NCI-H2227 treated with DMSO at 0.1 percent for 48 hours (cell line): ENCODE measurements at regions not wholly inside any gene's neighbourhood (a gene's known extent, or its start where the extent isn't known, plus 50 kb on each side); places are given as distances from the start of the nearest gene placed in this dataset.
"Not testable (repeated sequence)": the region's sequence is repeated elsewhere in the genome, so short reads cannot be mapped to it uniquely, and the experiment has no call there.

ENCODE experiments used
- DNase-seq: peaks from one replicate; lab custom pipeline; 2025; lab: John Stamatoyannopoulos, UW

DNA sequence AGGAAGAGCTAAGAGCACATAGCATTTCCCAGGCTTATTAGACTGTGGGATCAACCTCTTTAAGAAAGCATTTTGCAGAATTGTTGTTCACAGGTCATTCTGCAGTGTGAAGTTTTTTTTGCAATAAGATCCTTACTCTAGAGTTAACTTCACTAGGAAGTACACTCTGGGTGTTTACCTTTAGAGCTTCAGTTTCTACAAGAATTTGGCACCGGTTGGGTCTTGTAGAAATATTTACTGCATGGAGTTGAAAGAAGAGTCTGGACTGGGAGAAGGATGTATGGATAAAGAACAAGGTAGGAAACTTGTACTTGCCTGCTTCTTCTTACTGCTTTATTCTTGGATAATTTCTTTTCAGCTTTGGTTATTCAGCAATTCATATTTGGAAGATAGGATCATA is 944.9 kb upstream of the GYPC start:
- no peak for DNase-seq

DNA sequence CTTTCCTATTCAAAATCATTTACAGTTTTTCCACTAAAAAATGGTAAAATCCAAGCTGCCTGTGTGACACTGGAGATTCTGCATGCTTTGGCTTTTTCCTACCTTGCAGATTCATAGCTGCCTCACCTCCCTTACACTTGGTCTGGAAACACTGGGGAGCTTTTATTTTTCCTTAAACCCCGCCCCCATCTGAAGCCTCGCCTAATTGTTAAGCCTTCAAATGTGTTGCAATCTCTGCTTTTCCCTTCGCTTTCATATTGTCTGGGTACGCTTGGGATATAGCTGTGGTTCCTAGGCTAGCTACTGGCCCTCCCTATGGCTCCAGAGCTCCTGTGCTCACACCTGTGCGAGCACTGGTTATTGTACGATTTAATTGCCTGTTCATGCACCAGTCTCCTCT is 942.4 kb upstream of the GYPC start:
- no peak for DNase-seq

DNA sequence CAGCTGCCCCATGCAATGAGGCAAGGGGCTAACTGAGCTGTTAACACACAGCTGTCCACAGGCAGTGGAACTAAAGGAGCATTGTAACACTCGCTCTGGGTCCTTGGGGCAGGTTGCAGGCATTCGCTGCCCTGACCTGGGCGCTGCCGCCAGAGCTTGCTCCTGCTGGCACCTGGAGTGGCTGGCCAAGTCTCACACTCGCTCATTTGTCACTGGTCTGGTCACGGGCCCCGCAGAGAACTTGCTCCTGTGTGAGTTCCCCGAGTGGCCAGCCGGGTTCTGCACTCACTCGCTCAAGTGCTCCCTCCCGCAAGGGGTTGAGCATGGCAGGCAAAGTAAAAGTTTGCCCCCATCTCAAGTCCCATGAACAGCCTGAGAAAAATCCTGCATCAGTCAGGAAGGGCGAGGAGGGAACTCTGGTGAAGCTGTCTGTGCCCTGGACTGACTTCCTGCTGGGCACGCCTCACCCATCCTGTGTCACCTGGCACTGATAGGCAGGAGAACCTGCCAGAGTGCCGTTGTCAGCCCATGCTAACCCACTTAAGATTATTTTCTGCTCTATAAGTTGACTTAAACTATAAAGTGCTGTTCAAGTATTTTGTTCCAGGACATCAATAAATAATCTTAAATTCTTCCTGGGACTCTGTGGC is 934.8 kb upstream of the GYPC start:
- DNase-seq = no peak

DNA sequence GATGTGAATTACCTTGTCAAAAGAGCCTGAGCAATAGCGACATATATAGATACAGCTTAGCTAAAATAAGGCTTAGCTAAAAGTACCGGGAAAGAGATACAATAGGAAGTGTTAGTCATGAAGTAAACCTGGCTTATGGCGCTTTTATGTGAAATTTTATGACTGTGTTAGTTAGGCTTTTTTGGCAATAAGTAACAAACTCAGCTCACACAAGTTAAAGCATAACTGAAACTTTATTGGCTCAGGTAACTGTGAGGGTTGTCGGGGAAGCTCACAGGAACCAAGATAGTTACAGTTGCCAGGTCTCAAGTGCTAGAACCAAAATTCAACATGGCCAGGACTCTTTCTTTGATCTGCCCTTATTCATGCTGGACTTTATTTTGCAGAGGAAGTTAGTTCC is 925.0 kb upstream of the GYPC start:
- no peak for DNase-seq

DNA sequence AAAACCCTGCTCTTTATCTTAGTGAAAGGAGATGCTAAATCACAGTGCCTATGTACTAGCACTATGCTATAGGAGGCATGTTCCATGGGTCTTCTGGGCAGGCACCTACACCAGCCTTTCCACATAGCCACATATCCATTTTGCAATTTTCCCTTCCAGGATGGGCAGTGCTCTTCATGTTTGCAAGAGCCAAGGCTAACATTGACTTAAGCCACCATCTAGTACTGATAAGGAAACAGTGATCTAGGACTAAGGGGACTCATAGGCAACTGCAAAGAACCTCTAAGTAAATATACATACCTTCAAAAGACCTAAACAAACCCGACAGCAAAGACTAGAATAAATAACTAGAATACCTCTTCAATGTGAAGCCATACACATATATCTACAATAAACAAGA is 919.7 kb upstream of the GYPC start:
- DNase-seq = no peak

DNA sequence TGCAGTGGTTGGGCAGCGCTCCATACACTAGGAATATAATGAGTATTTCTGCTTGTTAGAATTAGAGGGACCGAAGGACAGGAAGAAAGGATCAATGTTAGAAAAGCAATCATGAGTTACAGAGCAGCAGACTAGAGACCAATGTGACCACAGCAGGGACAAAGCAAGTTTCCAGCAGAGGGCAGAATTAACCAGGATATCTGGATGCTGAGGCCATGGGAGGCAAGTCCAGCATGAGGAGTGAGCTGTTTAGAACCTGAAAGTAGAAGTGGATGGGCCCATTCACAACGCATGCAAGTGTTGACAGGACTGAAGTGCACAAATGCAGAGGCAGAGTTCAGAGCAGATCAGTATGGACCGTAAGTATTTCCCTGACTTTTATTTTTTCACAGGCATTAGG is 910.4 kb upstream of the GYPC start:
- peak; percentile 37 for DNase-seq

DNA sequence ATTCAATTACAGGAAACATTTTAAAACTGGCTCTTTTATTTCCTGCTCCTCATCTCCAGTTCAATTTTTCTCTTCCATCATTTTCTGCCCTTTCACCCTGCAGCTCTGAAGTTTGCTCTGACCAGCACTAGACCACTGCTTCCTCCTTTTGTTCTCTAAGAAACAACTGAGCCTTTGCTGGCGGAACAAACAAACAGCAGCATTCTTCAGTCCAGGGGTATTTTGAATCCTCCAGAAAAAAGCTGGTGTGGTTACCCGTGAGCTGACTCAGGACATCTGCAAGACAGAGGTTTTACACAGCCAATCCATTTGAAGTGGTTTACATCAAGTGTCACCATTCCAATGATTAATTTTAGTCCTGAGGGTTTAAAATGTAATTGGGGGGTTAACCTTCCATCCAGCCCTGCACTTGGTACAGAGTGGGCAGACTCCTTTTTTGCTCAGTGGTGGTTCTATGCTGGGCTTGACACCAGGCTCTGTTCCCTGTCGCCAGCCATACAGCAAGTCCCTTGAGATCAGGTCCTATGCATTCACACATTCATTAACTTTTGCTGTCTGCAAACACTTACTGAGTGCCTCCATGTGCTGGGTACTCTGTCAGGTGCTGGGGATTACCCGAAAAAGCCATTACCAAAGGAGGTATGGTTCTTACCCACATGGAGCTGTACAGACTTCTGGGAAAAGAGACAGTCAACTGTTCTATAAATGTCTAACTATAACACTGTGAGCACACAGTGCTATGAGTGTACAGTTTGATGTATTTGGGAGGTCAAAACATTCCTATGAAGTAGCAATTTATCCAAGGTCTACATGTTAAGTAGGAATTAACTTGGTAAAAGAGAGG is 909.4 kb upstream of the GYPC start:
- DNase-seq = no peak

DNA sequence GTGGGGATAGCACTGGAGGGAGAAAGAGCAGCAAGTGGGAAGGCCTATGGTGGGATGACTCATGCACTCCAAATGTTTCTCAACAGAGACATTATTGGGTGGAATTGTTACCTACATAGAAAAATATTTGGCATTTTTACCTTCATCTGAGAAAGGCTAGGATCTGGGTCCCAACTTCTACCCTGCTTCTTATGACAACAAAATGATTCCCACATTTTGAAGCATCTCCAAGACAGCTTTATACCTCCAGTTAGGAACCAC is 908.9 kb upstream of the GYPC start:
- no peak for DNase-seq

DNA sequence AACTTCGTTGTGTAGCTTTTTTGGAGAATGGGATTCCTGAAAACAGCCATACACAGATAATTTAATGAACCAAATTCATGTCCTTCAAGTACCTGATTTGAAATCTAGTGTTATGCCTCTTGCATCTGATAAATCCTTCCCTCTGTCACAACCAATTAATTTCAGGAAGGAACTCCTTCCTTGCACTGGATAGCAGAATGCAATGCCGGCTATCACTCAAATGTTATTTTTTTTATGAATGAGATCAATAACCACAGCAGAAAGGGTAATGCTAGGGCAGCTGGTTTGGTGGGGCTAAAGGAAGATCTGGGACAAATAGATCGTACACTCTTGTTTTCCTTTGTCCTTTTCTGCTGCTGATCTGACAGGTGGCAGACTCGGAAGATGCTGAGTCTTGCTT is 899.5 kb upstream of the GYPC start:
- no peak for DNase-seq

DNA sequence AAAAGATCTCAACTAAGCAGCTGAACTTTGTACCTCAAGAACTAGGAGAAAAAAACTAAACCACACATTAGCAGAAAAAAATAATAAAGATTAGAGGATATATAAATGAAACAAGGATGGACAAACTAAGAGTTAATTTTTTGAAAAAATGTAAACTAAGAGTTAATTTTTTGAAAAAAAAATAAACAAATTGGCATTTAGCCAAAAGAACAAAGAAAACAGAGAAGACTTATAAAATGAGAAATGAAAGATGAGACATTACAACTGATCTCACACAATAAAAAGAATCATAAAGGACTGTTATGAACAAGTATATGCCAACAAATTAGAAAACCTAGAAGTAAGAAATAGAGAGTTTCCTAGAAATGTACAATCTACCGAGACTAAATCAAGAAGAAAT is 859.2 kb upstream of the GYPC start:
- no peak for DNase-seq

DNA sequence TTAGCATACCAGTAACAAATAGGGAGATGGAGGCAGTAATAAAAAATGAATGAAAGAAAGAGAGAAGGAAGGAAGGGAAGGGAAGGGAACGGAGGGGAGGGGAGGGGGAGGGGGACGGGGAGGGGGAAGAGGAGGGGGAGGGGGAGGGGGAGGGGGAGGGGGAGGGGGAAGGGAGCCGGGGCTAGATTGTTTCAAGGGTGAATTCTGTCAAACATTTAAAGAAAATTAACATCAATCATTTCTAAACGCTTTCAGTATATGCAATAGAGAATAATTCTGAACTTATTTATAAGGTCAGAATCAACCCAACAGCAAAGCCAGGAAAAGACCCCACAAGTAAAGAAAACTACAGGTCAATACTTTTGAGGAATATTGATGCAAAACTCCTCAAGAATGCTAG is 858.8 kb upstream of the GYPC start:
- DNase-seq = no peak

DNA sequence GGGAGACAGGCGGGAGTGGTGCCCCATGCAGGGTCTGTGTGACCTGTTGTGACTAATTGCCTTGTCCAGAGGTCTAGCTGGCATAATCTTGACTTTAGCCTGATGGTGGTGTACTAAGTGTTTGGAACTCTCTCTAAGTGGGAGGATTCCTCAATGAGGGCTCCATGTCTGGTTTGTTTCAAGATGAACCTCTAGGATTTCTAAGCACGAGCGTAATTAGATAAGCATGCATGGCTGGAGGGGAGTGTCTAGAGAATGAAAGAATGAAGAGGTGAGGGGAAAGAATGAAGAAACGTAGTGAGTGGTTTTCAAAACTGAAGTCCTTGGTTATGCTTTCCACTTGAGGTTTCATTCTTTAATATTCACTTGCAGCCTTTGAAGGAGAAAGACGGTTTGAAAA is 833.2 kb upstream of the GYPC start:
- DNase-seq = no peak

DNA sequence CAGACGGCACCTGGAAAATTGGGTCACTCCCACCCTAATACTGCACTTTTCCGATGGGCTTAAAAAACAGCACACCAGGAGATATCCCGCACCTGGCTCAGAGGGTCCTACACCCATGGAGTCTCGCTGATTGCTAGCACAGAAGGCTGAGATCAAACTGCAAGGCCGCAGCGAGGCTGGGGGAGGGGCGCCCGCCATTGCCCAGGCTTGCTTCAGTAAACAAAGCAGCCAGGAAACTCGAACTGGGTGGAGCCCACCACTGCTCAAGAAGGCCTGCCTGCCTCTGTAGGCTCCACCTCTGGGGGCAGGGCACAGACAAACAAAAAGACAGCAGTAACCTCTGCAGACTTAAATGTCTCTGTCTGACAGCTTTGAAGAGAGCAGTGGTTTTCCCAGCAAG is 830.2 kb upstream of the GYPC start:
- DNase-seq = not testable (repeated sequence)

DNA sequence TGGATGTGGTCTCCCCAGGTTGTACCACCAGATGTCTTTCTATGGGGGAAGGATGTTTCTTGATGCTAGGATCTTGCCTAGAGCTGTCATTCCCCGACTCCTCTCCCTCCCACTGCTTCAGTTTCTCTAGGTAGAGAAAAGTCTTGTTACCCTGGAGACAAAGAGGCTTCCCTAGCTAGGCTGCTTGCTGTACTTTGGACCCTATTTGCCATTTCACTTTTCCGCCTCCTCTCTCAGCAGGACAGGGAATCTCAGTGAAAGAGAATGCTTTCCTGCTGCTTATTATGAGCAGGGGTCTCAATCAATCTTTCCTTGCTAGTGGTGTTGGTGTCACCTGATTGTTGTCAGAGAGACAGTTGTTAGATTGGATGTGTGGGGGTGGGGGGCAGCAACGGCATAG is 818.8 kb upstream of the GYPC start:
- DNase-seq = peak; percentile 97

DNA sequence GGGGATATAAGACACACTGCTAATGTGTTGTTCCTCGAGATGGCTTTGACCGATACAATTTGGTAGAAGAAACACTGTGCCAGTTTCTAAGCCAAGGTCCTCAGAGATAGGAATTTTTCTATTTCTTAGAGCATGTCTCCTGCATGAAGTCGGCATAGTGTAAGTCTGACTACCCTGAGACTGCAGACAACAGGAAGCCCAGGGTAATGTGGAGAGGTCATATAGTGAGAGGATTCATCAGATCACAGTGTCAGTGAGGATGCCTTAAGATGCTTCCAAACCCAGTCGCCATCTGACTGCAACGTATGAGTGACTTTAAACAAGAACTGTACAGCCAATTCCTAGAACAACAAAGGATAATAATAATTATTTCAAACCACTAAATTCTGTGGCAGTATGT is 818.3 kb upstream of the GYPC start:
- DNase-seq = peak; percentile 72

DNA sequence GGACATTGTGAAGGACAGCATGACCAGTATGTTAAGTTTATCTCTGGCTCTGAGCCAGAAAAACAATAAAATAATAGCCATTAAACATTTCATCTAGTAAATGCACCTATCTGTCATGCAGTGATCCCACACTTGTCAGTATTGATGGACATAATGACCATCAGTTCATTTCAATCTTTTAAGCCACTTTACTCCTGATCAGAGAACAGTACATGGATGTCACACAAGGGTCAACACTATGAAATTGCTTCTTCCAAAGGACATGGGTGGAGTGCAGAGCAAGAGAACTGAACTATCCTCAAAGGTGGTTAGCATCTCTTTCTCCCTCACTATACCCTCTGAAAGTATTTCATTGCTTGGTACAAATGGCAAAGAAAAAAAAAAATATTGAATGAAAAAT is 816.0 kb upstream of the GYPC start:
- peak; percentile 47 for DNase-seq

DNA sequence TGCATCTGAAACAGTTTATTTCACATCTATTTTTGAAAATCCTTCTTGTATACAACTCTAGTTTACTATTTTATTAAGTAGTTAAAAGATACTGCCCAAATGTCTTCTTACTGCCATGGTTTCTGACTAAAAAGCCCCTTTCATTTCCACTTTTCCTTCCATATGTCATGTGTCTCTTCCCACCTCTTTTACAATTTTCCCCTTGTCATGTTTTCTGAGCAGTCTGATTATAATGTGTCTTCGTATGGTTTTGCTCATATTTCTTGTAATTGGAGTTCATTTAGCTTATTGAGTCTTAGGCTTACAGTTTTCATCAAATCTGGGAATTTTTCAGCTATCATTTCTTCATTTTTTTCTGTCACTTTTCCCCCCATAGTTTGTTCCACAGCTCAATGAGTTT is 813.9 kb upstream of the GYPC start:
- DNase-seq = no peak

DNA sequence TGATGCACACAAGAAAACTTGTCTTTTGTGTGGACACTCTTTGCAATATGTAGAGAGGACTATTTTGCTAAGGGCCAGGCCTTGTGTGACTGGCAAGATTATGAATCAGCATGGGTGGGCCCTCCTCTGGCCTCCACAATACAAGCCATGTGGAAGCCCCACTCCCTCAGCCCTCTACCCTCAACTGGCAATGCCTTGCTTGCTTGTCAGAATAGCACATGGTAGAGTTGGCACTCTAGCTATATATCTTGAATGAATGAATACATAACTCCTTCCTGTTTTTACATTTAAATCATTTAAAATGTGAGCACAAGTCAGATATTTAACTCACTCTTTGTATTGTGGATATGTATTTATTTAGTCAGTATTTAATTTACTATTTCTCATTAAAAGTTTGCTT is 805.4 kb upstream of the GYPC start:
- no peak for DNase-seq

DNA sequence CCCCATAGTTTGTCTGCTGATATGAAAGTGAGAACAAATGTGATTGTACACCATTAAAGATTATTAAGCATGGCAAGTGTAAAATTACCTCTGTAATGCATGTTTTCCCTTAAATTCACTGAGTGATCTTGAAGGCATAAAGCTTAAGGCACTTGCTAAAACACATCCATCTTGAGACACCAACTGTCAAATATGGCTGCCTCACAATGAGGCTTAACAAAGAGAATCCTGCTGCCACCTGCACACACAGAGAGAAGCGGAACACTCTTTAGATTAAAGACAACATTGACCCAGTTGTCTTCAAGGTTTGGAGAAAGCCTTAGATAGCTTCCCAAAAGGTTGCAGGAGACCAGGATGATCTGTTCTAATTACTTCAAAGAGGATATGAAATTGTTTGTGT is 803.6 kb upstream of the GYPC start:
- no peak for DNase-seq

DNA sequence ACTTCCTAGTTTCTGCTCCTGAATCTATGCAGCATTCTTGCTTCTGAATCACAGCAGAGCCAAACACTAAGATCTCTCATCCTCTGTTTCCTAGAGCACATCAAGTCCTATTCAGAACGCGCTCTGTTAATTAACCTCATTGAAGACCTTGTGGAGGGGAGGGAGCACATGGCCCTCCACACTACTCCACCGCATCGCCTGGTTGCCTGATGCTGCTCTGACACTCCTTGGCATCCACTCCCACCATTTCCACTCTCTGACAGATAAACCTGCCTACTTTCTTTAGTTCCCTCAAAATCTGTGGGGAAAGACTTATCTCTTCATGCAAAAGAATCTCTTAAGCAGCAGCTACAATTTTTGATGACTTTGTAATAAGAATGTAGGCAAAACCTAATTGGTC is 802.3 kb upstream of the GYPC start:
- no peak for DNase-seq

DNA sequence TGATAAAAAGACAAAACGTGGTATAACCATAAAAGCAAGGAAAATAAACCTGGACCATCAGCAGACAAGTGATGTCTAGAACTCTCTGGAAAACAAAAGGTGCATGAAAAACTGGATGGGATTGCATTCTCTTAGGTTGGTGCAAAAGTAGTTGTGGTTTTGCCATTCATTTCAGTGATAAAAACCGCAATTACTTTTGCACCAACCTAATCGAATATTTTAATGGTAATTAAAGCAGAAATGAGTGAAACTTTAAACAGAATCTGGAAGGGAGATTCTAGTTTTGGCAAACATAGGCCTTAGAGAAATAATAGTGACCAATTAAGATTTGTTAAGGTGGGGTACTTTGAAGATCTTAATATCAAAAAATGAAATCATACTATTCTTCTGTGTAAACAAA is 800.8 kb upstream of the GYPC start:
- DNase-seq = no peak

DNA sequence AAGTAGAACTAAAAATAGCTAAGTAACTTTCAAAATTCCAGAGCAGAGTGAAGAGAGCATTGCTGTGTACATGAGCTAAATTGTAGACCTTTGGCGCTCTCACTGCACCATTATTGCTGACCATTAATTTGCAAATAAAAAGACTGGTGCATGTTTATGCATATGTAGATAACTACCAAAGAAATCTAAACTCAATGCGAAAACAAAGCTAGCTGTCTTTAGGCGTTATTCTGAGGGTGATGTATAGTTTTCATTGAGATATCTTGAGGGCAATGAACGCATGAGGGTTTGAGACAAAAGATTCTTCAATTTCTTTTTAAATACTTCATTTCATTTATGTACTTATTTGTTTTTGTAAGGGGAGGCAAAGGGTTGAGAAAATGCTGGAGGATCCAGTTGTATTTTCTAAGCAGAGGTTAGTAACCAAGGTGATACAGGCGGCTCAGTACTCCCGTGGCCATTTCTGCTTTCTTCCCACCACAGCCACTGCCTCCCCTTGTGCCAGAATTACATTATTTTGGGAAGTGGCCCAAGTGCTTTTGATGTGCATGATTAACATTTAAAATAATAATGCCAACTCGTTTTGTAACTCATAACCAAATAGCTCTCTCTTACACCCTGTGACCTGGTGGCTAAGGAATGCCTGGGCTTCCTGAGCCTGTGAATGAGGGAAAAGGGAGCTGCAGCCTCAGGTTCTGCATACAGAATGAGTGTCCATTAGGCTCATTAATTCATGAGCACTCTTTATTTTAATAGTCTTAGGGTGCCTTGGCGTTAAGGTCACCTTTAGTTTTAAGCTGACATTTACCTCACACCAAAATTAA is 797.8 kb upstream of the GYPC start:
- DNase-seq = no peak

DNA sequence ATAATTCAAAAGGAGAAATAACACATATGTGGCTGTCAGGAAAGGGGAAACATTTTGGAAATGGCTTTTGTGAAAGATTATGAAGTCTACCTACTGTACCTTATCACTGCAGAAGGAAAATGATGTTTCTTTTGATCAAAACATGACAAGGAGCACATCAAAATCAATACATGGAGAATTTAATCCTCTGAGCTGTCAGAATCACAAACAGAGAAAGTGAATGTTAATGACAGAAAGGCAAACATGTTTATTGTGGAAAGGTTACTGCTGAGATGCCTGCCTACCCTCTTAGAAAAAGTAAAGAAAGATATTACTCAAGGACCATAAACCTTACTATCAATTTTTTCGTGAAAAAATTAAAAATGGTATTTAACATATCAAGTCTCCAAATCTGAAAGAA is 794.5 kb upstream of the GYPC start:
- no peak for DNase-seq
